ENCODE measurements at regions not wholly inside any gene's neighbourhood (a gene's known extent, or its start where the extent isn't known, plus 50 kb on each side); places are given as distances from the start of the nearest gene placed in this dataset.
A peak's percentile ranks its signal among the peaks of the same experiment; 100 is the strongest.

GRCh38 chr20:50341880-50342637, 151.4 kb downstream of the CEBPB start:
- ATAC-seq (no peak), FAIRE-seq (no peak), DNase-seq (no peak)
- Histone ChIP-seq H3K27ac (no peak overlapping the region), H3K4me1 (peaks cover 0 to 10% (median 0%) of the 10 kb centered on the region in 3 donors), H3K36me3 (no peaks in the 10 kb centered on the region), H3K27me3 (no peaks in the 10 kb centered on the region), H3K9me3 (no peaks in the 10 kb centered on the region), H3K4me3 (no peak overlapping the region)
- WGBS, 2 donors: 84 to 86% methylated on average over 12 of the region's 12 CpGs
- intact Hi-C loops (cut with DNase I): no loop called here
- TF ChIP-seq, protein P1, sequence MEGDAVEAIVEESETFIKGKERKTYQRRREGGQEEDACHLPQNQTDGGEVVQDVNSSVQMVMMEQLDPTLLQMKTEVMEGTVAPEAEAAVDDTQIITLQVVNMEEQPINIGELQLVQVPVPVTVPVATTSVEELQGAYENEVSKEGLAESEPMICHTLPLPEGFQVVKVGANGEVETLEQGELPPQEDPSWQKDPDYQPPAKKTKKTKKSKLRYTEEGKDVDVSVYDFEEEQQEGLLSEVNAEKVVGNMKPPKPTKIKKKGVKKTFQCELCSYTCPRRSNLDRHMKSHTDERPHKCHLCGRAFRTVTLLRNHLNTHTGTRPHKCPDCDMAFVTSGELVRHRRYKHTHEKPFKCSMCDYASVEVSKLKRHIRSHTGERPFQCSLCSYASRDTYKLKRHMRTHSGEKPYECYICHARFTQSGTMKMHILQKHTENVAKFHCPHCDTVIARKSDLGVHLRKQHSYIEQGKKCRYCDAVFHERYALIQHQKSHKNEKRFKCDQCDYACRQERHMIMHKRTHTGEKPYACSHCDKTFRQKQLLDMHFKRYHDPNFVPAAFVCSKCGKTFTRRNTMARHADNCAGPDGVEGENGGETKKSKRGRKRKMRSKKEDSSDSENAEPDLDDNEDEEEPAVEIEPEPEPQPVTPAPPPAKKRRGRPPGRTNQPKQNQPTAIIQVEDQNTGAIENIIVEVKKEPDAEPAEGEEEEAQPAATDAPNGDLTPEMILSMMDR (IDR thresholded peaks at IDR 0.05): no peak

- no peak for FAIRE-seq
- no peak for ATAC-seq
- H3K9me3 ChIP-seq: no peaks in the 10 kb centered on the region
- no peak for DNase-seq
- WGBS, 2 donors: 84 to 86% methylated on average over 5 of the region's 5 CpGs
- H3K4me3 ChIP-seq: no peak overlapping the region
- H3K4me1 ChIP-seq: peaks cover 0 to 13% (median 0%) of the 10 kb centered on the region in 3 donors
- intact Hi-C loops (cut with DNase I): no loop called here
- H3K27me3 ChIP-seq: no peaks in the 10 kb centered on the region
- TF ChIP-seq, protein P1 (IDR thresholded peaks at IDR 0.05): no peak
- H3K36me3 ChIP-seq: no peaks in the 10 kb centered on the region
- H3K27ac ChIP-seq: no peak overlapping the region
Measured at GRCh38 chr20:50342638-50343102, 152.0 kb downstream of the CEBPB start.

DNA sequence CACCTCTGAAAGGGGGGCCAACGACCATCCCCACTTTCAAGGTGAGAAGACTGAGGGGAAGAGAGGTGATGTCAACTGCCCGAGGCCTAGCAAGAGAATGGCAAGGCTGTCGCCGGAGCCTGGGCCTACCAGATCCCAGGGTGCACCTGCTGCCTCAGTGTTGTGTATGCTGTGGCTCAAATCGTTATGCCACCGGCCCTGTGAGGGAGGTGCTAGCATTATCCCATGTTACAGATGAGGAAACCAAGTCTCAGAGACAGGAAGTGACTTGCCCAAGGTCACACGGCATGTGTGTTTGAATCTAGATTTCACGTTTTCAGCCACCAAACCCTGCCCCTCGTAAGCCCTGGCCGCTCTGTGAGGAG, 152.5 kb downstream of the CEBPB start:
- no peak for ATAC-seq
- Histone ChIP-seq H3K36me3 (no peaks in the 10 kb centered on the region), H3K27me3 (no peaks in the 10 kb centered on the region), H3K27ac (no peak overlapping the region), H3K4me1 (peaks cover 0 to 13% (median 0%) of the 10 kb centered on the region in 3 donors), H3K4me3 (no peak overlapping the region), H3K9me3 (no peaks in the 10 kb centered on the region)
- intact Hi-C loops (cut with DNase I): no loop called here
- TF ChIP-seq, protein P1 (IDR thresholded peaks at IDR 0.05): no peak
- no peak for DNase-seq
- 83 to 85% methylated on average over 10 of the region's 10 CpGs for WGBS, 2 donors
- no peak for FAIRE-seq

DNA sequence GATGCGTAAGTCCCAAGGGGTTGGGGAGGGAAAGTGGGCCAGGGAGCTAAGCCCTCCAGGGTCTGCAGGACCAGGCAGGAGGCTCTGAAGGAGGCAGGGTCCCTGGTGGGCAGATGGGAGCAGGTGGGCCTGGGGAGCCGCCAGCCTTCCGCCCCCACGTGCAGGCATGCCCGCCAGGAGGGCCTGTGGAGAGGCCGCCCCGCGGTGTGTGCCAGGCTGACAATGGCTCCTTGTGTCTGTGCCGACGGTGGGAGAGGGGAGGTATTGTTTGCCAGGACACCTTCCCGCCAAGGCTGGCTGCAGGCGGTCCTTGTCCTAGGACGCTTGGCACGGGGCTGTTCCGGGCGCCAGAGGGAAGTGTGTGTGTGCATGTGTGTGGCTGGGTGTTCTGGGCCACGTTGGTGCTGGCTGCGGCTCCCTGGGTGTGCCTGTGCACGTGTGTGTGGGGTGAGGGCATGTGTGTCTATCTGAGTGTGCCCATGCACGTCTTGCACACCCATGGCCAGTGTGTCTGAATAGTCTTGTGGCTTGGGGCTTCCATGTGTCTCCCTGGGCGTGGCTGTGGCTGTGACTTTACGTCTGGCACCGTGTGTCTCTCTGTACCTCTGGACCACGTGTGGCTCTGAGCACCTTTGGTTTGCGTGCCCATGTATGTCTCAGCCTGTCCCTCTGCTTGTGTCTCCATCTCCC, 153.0 kb downstream of the CEBPB start:
- H3K9me3 ChIP-seq: no peaks in the 10 kb centered on the region
- H3K36me3 ChIP-seq: no peaks in the 10 kb centered on the region
- peak in 3 of 6 donors; percentile 41 to 79 (median 48) for DNase-seq
- H3K27ac ChIP-seq: no peak overlapping the region
- 58 to 63% methylated on average over 24 to 25 of the region's 25 CpGs for WGBS, 2 donors
- no peak for FAIRE-seq
- intact Hi-C loops (cut with DNase I): no loop called here
- H3K27me3 ChIP-seq: no peaks in the 10 kb centered on the region
- no peak overlapping the region for H3K4me3 ChIP-seq
- peak; percentile 7 to 58 (median 42) for ATAC-seq
- peaks cover 0 to 11% (median 0%) of the 10 kb centered on the region in 3 donors for H3K4me1 ChIP-seq
- TF ChIP-seq, protein P1 (IDR thresholded peaks at IDR 0.05): no peak

Data from pancreas (tissue), 10 donors.